GM21825 (cell line): ENCODE measurements at regions not wholly inside any gene's neighbourhood (a gene's known extent, or its start where the extent isn't known, plus 50 kb on each side); places are given as distances from the start of the nearest gene placed in this dataset.

Source experiments
- ATAC-seq: cut with Tn5 transposase; IDR thresholded peaks from one replicate; pipeline ENCODE4 v1.9.1; 2021; ENCODE audit warnings: mild to moderate bottlenecking, moderate library complexity; ENCODE audit not compliant: unreplicated experiment

GRCh38 chr4:56757821-56758411 is 63.6 kb downstream of the SPINK2 start:
- peak; percentile 90 for ATAC-seq

DNA sequence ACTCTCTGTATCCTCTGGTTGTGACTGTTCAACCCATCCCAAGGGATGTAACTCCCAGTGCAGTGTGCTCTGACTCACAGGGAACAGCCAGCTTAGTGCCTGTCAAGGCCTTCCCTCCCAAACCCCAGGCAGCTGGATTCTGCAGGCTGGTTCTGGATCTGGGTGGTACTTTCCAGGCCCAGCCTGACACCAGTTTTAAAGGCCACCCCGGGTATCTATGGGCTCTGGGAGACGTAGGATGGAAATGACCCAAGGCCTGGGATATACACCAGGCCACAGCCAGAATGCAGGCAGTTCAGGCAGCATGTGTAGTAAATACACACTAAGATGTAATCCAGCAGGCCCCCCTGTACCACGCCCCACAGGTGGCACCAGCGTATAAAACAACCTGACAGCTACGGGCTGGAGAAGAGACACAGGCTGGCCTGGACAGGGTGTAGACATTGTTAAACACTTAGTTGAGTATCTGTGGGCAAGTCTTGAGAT is 64.2 kb downstream of the SPINK2 start:
- ATAC-seq, result peak; percentile 38

DNA sequence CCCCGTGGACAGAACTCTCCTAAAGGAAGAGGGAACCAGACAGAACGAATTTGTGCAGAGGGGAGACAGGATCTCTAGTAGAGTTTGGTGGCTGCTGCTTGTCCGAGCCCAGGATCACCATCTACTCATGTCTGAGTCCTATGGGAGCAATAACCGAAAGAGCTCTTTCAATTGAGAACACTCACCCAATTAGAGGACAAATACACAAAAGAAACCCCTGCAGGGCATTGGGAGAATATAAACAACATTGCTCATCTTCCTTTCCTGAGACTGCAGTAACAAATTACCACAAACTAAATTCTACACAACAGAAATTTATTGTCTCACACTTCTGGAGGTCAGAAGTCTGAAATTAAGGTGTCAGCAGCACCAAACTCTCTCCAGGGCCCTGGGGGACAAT is 65.6 kb downstream of the SPINK2 start:
- ATAC-seq, result no peak

- ATAC-seq, result no peak
Measured at GRCh38 chr4:56752985-56753384, 68.5 kb downstream of the SPINK2 start.

DNA sequence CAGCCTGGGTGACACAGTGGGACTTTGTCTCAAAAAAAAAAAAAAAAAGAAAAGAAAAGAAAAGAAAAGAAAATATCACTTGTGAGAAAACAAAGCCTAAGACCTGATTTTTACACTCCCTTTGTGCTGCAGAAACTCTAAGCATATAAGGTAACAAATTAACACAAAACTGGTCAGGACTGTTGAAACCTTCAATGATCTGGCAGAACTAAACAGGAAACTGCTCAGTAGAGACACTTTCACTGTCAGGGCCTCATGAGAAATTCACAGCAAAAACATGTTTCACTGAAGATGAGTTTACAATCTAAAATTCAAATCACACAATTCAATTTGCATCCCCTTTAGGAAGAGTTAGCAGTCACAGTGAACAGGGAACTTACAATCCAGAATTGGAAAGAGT is 69.1 kb upstream of the HOPX start:
- no peak for ATAC-seq

- ATAC-seq, result no peak
Measured at GRCh38 chr4:56748271-56748670, 67.2 kb upstream of the HOPX start.

DNA sequence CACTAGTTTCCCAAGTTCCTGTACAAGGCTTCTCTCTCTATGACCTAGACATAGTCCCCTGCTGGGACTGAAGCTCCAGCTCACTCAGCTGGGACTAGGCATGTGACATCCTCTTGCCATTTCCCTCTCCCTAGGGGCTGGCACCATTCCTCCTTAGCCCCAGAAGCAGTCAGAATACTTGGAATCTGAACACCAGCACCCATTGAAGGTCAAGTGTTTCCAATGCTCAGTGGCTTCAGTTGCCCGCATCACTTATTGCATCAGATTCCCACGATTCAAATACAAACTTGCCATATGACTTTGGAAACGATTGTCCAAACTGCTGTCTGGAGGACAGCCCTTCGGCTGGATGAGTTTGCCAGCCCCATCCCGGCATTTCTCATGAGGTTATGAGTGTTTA is 65.5 kb upstream of the HOPX start:
- no peak for ATAC-seq

GRCh38 chr4:56745042-56745441 is 63.9 kb upstream of the HOPX start:
- ATAC-seq, result no peak

DNA sequence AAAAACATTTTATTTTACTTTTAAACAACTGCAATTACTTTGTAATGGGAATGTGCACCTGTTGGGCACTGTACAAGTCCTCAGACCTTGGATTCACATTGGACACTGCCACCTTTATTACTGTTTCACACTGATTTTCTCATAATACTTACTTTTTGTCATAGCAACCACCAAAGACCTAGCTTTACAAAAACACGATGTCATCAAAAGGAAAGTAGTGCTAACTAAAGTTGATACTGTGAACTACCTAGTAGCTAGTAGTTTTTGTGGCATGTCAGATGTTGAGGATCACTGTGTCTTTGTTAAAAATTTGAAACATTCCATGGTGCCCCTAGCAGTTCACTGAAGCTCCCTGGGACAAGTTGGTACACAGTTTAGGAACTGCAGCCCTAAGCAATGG is 62.9 kb upstream of the HOPX start:
- no peak for ATAC-seq

DNA sequence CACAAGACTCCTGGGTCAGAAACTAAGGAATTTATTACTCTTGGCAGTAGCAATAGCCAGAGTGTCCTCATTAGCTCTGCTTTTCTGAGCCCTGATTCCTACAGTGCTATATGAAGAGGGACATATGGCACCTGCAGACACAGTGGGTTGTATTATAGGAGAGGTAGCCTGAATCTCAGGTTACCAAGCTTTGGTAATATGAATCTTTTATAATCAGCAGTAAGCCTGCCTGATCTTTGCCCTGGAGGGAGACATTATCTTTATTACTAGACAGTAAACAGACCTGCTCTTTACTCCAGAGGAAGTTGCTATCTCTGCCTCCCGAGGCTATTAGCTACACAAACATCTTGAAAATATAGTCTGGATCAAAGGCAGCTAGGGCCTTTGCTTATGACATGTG is 62.5 kb upstream of the HOPX start:
- ATAC-seq, result no peak

- ATAC-seq, result no peak
Measured at GRCh38 chr4:56742080-56742871, 61.2 kb upstream of the HOPX start.

DNA sequence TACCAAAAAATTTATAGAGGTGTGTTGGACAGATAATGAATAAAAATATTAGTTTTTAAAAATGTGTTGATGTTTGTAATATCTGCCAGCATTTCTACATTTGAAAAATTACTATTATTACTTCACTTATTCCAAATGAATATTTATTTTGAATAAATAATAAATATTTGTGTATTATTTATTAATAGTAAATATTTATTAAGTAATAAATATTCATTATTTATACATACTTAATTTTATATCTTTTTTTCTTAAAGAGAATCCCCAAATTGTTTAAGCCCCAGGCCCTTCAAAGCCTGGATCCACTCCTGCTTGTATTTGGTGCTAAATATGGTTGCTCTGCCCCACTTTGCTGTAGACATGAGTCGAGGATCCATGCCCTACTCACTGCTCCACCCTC is 60.5 kb upstream of the HOPX start:
- ATAC-seq, result no peak

DNA sequence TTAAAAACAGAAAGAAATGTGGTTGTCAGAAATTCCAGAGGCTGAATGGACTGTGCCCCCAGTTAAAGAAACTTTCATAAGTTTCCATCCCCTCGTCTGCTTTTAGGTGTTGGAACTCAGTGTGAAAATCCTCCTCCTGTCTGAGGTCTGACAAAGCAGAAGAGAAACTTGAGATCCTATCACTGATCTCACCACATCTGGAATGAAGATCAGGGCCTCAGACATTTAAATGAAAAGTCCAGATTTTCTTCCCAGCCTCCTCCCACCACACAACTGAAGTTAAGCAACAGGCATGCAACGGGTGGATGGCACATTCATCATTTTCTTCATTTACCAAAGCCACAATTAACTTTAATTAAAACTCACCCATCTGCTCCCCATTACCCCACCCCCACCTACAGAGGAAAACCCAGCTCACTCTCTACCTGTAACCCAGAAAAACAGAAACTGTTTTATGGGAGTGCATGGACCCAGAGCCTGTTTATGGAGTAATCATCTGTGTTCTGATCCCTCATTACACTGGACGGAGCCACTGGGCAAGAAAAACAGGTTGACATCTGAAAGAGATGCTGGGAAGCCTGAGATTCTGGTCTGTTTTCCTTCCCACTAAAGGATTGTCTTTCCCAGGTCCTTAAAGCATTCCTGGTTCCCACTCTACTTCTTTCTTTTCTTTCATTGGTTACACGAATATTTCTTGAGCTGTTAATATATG is 58.1 kb upstream of the HOPX start:
- ATAC-seq, result no peak

DNA sequence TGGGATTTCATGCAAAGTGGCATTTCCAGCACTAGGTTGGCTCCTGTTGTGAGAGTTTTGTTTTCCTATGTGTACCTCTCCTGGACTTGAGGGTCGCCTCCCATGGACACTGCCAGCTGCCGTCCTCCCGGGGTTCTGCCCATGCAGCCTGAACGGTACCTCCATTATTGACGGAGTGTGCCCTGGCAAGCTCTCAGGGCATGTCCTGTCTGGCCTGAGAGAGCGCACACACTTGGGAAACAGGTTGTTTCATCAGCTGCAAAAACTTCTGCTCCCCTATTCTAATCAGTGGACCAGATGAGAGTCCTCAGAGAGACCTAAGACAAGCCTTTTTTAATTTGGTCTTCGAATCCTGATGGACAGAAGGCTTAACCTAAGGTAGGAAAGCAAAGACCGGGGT is 56.6 kb upstream of the HOPX start:
- no peak for ATAC-seq

GRCh38 chr4:56733352-56733751 is 52.3 kb upstream of the HOPX start:
- ATAC-seq, result no peak

DNA sequence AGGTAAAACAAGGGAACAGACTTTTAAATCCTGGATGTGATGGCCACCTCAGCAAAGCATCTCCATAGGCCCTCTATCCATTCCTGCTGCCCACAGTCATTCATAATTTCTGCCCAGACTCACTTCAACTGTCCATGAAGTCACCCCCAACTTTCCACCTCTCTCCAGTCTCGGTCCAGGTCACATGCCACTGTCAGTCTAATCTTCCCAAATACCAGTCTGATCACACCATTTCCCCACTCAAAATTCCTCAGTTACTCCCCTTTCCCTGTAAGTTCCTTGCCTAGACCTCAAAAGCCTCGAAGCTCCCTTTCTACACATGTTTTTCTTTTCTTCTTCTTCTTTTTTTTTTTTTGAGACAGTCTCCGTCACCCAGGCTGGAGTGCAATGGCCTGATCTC is 51.2 kb upstream of the HOPX start:
- ATAC-seq, result no peak

DNA sequence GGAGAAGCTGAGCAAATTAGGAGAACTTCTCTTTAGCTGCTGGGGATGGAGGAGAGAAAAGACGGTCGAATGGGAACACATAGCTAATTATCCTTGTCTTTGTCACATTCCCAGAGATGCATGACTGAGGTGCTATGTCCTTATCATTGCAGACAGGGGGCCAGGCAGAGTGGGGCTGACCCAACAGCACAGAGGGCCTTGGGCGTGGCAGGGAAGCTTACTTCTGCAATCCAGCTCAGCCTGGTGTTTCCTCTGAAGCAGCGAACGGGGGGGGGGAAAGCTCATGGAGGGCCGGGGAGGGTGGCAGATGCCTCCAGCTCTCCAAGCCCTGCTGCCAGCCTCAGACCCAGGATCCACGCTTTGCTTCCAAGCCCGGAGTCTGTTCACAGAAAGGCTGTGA is 50.8 kb upstream of the HOPX start:
- no peak for ATAC-seq
